ENCODE measurements at regions not wholly inside any gene's neighbourhood (a gene's known extent, or its start where the extent isn't known, plus 50 kb on each side); places are given as distances from the start of the nearest gene placed in this dataset.
A peak's percentile ranks its signal among the peaks of the same experiment; 100 is the strongest.

- ATAC-seq (no peak; the same call in 2 of the 3 replicates), DNase-seq (ENCODE audit: extremely low read depth in 1 of 4, low spot score in 3 of 4) (no peak), FAIRE-seq (no peak)
- no peak overlapping the region for H3K4me3 ChIP-seq
- no peaks in the 10 kb centered on the region for H3K36me3 ChIP-seq (ENCODE audit: control insufficient read depth, insufficient read depth, low read length)
- H3K79me2 ChIP-seq (ENCODE audit: control insufficient read depth, insufficient read depth, low read length) = no peaks in the 10 kb centered on the region
- no peaks in the 10 kb centered on the region for H3K9me1 ChIP-seq (ENCODE audit: control insufficient read depth, insufficient read depth, low read length)
- H4K20me1 ChIP-seq (replicated peaks; ENCODE audit: control insufficient read depth, insufficient read depth, low read length) = no peaks in the 10 kb centered on the region
- no peaks in the 10 kb centered on the region; the same call in 1 of the 2 replicates for H3K9me3 ChIP-seq (replicated peaks; ENCODE audit: control insufficient read depth, insufficient read depth, low read depth, low read length)
- peaks cover 3 to 12% of the 10 kb centered on the region in 2 experiments; a peak in 4 of 5 replicates for H3K4me1 ChIP-seq (replicated peaks in 1 of 2; ENCODE audit: control insufficient read depth in 2 of 2, insufficient read depth in 2 of 2, low read length in 2 of 2)
- CTCF ChIA-PET (ENCODE audit: low intra/inter-chr PET ratio) = no interaction called here
- POLR2A ChIA-PET = interaction anchor here (2.2 to 2.7 kb wide), 2 partner anchors 8 to 14 kb away, joined by 6 to 12 read pairs; no protein-coding TSS in a partner anchor
- H3K4me2 ChIP-seq (ENCODE audit: insufficient read depth, low read length) = no peak overlapping the region
- intact Hi-C loops (cut with micrococcal nuclease) = loop anchor here (5.0 kb wide), 1 partner anchor 1141 kb away; no protein-coding TSS in a partner anchor
- 67% methylated on average over 2 of the region's 2 CpGs for WGBS (ENCODE audit: insufficient coverage, low coverage, missing lambda C conversion rate)
- peak overlapping the region; percentile 84 for H2AFZ ChIP-seq (ENCODE audit: low read depth, low read length)
- H3K9ac ChIP-seq (ENCODE audit: insufficient read depth in 1 of 2, low read depth in 2 of 2, low read length in 2 of 2) = no peak overlapping the region
- no TSS peak for BruUV-seq (replicated peaks)
- TF ChIP-seq NONO (IDR thresholded peaks at IDR 0.05; ENCODE audit: low read depth in 2 of 2, low read length in 1 of 2) (no peak), SMARCA4 (IDR thresholded peaks at IDR 0.05) (no peak), PTTG1 (tag; IDR thresholded peaks at IDR 0.05; ENCODE audit: low read depth) (no peak), NFE2L1 (tag; IDR thresholded peaks at IDR 0.05; ENCODE audit: borderline replicate concordance, low read depth) (no peak), ZNF232 (CRISPR knock-in tag; IDR thresholded peaks at IDR 0.05) (no peak), TEAD2 (tag; IDR thresholded peaks at IDR 0.05) (no peak), ZFX (CRISPR knock-in tag; IDR thresholded peaks at IDR 0.05) (no peak), HMG20A (CRISPR knock-in tag; conservative IDR thresholded peaks at IDR 0.05) (no peak), DIDO1 (tag; IDR thresholded peaks at IDR 0.05; ENCODE audit: low read depth) (no peak), POLR3A (IDR thresholded peaks at IDR 0.05; ENCODE audit: borderline replicate concordance, extremely low read depth, insufficient read depth, insufficient read length) (no peak)
- TF ChIP-seq, protein P1, sequence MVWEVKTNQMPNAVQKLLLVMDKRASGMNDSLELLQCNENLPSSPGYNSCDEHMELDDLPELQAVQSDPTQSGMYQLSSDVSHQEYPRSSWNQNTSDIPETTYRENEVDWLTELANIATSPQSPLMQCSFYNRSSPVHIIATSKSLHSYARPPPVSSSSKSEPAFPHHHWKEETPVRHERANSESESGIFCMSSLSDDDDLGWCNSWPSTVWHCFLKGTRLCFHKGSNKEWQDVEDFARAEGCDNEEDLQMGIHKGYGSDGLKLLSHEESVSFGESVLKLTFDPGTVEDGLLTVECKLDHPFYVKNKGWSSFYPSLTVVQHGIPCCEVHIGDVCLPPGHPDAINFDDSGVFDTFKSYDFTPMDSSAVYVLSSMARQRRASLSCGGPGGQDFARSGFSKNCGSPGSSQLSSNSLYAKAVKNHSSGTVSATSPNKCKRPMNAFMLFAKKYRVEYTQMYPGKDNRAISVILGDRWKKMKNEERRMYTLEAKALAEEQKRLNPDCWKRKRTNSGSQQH (CRISPR knock-in tag; IDR thresholded peaks at IDR 0.05) = no peak
- in situ Hi-C loops (cut with MboI) = no loop called here
- no peaks in the 10 kb centered on the region for H3K27me3 ChIP-seq (ENCODE audit: control insufficient read depth in 2 of 2, insufficient read depth in 2 of 2, low read length in 2 of 2)
- no peak overlapping the region for H3K27ac ChIP-seq (ENCODE audit: extremely low read depth, low read depth, low read length)
Observed at GRCh38 chr1:227378181-227378580, 59.9 kb upstream of the CDC42BPA start.
